ENCODE measurements at regions not wholly inside any gene's neighbourhood (a gene's known extent, or its start where the extent isn't known, plus 50 kb on each side); places are given as distances from the start of the nearest gene placed in this dataset.

- TF ChIP-seq, protein P1, sequence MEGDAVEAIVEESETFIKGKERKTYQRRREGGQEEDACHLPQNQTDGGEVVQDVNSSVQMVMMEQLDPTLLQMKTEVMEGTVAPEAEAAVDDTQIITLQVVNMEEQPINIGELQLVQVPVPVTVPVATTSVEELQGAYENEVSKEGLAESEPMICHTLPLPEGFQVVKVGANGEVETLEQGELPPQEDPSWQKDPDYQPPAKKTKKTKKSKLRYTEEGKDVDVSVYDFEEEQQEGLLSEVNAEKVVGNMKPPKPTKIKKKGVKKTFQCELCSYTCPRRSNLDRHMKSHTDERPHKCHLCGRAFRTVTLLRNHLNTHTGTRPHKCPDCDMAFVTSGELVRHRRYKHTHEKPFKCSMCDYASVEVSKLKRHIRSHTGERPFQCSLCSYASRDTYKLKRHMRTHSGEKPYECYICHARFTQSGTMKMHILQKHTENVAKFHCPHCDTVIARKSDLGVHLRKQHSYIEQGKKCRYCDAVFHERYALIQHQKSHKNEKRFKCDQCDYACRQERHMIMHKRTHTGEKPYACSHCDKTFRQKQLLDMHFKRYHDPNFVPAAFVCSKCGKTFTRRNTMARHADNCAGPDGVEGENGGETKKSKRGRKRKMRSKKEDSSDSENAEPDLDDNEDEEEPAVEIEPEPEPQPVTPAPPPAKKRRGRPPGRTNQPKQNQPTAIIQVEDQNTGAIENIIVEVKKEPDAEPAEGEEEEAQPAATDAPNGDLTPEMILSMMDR (IDR thresholded peaks at IDR 0.05; ENCODE audit: insufficient read depth, low read length, poor library complexity, severe bottlenecking): no peak
- no peak for DNase-seq (ENCODE audit: extremely low read depth, insufficient read length)
- no peaks in the 10 kb centered on the region for H3K27me3 ChIP-seq (replicated peaks; ENCODE audit: control insufficient read depth, insufficient read depth, low read length)
- no peaks in the 10 kb centered on the region for H3K36me3 ChIP-seq (ENCODE audit: control insufficient read depth, insufficient read depth, low read length)
- H3K4me3 ChIP-seq (replicated peaks; ENCODE audit: low read depth, low read length): no peak overlapping the region
Observed at GRCh38 chr4:19514276-19515070, 737.2 kb upstream of the SLIT2 start.

- no peaks in the 10 kb centered on the region for H3K27me3 ChIP-seq (replicated peaks; ENCODE audit: control insufficient read depth, insufficient read depth, low read length)
- DNase-seq (ENCODE audit: extremely low read depth, insufficient read length): no peak
- no peaks in the 10 kb centered on the region for H3K36me3 ChIP-seq (ENCODE audit: control insufficient read depth, insufficient read depth, low read length)
- TF ChIP-seq, protein P1 (IDR thresholded peaks at IDR 0.05; ENCODE audit: insufficient read depth, low read length, poor library complexity, severe bottlenecking): no peak
- H3K4me3 ChIP-seq (replicated peaks; ENCODE audit: low read depth, low read length): no peak overlapping the region
Observed at GRCh38 chr4:19512086-19512485, 739.6 kb upstream of the SLIT2 start.

DNA sequence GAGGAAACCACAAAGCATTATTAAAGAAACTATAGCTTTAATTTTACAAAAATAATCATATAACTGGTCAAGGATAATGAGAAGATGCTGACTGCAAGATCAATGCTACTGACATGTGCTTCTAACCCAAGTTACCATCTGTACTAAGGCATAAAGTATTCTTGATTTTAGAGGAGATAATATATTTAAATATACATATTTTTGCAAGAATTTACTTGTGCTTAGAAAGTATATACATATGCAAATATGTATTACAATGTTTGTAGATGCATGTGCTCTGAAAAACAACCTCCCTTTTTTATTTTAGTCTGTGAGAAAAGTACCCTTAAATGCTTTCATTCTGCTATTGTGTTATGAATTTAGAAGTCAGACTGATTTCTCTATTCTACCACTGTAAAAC lies 740.7 kb upstream of the SLIT2 start:
- Histone ChIP-seq H3K27me3 (replicated peaks; ENCODE audit: control insufficient read depth, insufficient read depth, low read length) (no peaks in the 10 kb centered on the region), H3K36me3 (ENCODE audit: control insufficient read depth, insufficient read depth, low read length) (no peaks in the 10 kb centered on the region), H3K4me3 (replicated peaks; ENCODE audit: low read depth, low read length) (no peak overlapping the region)
- no peak for DNase-seq (ENCODE audit: extremely low read depth, insufficient read length)
- TF ChIP-seq, protein P1 (IDR thresholded peaks at IDR 0.05; ENCODE audit: insufficient read depth, low read length, poor library complexity, severe bottlenecking): no peak

GRCh38 chr4:19508442-19508841 lies 743.3 kb upstream of the SLIT2 start:
- Histone ChIP-seq H3K36me3 (ENCODE audit: control insufficient read depth, insufficient read depth, low read length) (no peaks in the 10 kb centered on the region), H3K4me3 (replicated peaks; ENCODE audit: low read depth, low read length) (no peak overlapping the region), H3K27me3 (replicated peaks; ENCODE audit: control insufficient read depth, insufficient read depth, low read length) (no peaks in the 10 kb centered on the region)
- TF ChIP-seq, protein P1 (IDR thresholded peaks at IDR 0.05; ENCODE audit: insufficient read depth, low read length, poor library complexity, severe bottlenecking): no peak
- DNase-seq (ENCODE audit: extremely low read depth, insufficient read length): no peak

DNA sequence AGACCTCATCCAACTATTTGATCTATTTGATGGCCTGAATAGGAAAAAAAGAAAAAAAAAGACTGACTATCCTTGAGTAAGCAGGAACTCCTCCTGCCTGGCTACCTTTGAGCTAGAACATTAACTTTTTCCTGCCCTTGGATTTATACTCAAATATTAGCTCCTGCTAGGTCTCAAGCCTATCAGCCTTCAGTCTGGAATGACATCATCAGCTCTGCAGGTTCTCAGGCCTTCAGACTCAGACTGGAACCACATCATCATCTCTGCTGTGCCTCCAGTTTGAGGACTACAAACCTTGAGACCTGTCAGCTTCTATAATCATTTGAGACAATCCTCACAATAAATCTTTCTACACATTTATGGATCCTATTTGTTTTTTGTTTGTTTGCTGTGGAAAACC lies 754.0 kb upstream of the SLIT2 start:
- TF ChIP-seq, protein P1 (IDR thresholded peaks at IDR 0.05; ENCODE audit: insufficient read depth, low read length, poor library complexity, severe bottlenecking): no peak
- no peak overlapping the region for H3K4me3 ChIP-seq (replicated peaks; ENCODE audit: low read depth, low read length)
- H3K36me3 ChIP-seq (ENCODE audit: control insufficient read depth, insufficient read depth, low read length): no peaks in the 10 kb centered on the region
- DNase-seq (ENCODE audit: extremely low read depth, insufficient read length): no peak
- H3K27me3 ChIP-seq (replicated peaks; ENCODE audit: control insufficient read depth, insufficient read depth, low read length): no peaks in the 10 kb centered on the region

Data from GM06990 (cell line).